HG02642 (cell line): ENCODE measurements at regions not wholly inside any gene's neighbourhood (a gene's known extent, or its start where the extent isn't known, plus 50 kb on each side); places are given as distances from the start of the nearest gene placed in this dataset.
"Not testable (repeated sequence)": the region's sequence is repeated elsewhere in the genome, so short reads cannot be mapped to it uniquely, and the experiment has no call there.

Experiments used
- ATAC-seq: cut with Tn5 transposase; IDR thresholded peaks from one replicate; pipeline ENCODE4 v1.9.1; 2021; ENCODE audit warnings: mild to moderate bottlenecking; ENCODE audit not compliant: unreplicated experiment, poor library complexity

DNA sequence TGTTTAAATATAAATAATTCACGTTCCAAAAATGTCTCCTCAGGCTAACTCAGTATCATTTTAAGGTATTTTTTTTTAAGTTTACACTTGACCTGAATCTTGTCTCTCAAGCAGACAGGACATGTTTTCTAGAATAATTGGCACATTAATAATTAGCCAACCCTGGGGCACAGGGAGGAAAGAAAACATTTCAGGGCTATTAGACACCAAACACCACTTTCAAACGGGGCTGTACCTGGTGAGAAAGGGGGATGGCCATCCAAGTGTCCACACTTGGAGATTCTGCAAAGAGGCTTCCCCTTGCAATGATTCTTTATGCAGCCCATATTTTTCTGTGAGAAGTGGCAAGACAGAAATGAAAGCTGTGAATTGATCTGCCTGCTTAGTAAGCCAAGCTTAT lies 560.8 kb downstream of the CD109 start:
- no peak for ATAC-seq

DNA sequence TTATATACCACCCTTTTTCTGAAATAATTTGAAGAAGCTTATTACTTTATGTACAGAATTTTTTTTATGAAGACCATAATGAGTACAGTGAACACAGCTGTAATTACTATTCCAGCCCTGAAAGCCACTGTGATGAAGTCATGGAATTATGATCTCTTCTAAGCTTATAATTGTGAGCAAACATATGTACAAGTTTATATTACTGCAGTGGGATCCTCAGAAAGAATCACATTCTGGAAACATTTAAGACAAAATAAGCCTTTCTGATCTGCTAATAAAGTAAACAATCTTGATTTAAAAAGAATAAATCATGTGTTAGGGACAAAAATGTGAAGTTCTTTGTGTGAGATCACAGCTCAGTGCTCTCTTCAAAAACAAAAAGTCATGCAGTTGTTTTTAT lies 560.4 kb downstream of the CD109 start:
- ATAC-seq = no peak

DNA sequence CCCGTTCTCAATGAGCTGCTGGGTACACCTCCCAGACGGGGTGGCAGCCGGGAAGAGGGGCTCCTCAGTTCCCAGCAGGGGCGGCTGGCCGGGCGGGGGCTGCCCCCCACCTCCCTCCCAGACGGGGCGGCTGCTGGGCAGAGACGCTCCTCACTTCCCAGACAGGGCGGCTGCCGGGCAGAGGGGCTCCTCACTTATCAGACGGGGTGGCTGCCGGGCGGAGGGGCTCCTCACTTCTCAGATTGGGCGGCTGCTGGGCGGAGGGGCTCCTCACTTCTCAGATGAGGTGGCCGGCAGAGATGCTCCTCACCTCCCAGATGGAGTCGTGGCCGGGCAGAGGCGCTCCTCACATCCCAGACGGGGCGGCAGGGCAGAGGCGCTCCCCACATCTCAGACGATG lies 559.0 kb downstream of the CD109 start:
- ATAC-seq = not testable (repeated sequence)

DNA sequence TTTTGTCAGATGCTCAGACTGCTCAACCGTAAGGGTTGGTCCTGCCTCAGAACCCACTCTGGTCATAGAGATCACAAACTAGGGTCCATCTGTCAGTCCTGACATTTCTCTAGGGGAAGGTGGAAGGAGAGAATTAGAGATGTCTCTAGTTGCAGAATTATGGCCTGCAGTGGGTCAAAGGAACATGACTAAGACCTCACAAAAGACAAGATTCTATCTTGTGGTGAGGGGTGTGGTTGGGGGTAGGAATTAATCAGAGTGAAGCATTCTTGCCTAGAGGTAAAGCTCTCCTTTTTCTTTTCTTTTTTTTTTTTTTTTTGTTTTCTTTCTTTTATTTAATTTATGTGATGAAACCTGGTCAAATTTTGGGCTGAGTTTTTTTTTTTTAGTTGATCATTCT lies 558.1 kb downstream of the CD109 start:
- ATAC-seq = not testable (repeated sequence)

DNA sequence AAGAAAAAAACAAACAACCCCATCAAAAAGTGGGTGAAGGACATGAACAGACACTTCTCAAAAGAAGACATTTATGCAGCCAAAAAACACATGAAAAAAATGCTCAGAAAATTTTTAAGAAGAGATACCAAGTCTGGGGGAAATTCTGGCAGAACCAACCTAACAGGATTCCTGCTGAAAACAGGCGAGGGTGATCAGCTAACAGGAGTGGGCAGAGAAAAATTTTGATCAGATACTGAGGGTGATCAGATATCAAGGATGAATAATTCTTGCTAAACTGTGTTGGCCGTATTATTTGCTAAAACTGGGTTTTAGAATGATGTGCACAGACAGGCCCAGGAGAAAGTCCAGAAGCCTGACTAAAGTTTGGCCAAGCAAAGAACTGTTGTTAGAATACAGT lies 557.3 kb downstream of the CD109 start:
- ATAC-seq = no peak

DNA sequence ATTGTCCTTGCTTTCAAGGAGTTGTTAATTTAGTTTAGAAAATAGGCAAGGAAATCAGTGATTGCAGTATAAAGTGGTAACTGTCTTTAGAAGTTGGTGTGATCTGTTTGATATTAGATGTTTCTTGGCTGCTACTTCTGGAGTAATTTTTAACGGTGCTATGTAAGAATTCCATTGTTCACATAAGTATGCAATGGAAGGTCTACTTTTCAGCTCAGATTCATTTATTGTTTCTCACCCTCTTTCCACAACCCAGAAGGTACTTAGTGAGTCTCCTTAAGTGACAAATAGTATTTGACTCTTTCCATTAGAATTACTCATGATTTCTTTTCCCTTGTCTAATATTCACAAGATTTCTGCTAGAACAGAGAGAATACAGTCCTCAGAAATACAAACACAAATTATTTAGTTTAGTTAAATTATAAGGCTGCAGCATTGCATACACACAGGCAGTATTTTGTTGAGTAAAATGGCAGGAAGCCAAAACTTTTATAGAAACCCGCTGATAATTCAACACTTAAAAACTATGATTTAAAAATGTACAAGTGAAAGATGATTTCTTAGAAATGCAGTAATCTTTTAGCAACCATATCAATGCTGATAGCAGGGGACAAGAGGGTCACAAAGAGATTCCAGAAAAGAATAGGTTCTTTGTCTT lies 554.3 kb downstream of the CD109 start:
- ATAC-seq = no peak

DNA sequence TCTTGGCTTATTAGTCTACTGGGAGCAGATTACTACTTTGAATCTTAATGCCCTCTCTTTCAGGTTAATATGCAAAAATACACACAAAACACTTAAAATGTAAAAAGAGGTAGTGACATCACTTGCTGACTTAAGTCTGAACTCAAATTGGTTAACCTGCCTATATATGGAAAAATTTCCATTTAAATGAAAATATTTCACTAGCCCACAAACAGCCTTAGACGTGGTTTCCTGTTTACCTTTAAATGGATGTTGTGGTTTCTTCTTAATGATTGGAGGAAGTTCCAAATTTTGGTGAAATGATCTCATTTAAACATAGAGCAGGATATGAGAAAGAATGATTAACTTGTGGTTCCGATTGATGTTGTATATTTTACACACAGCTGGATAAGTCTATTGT lies 553.7 kb downstream of the CD109 start:
- ATAC-seq = peak; percentile 67

DNA sequence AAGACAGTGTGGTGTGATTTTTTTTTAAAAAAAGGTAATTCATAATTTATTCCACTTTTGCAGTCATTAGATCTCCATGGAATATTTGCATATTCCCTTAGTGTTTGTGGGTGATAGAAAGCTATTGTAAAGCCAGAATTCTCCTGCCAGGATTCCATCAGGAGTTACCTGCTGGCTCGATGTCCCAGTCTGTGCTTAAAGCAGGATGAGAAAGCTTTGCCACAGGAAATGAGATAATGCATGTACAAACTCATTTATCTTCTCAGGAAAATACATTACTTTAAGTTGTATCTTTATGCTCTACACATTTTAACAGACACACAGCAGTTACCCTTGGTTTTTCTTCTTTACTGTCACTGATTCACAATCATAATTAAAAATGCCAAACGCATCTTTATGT lies 553.0 kb downstream of the CD109 start:
- ATAC-seq = no peak

DNA sequence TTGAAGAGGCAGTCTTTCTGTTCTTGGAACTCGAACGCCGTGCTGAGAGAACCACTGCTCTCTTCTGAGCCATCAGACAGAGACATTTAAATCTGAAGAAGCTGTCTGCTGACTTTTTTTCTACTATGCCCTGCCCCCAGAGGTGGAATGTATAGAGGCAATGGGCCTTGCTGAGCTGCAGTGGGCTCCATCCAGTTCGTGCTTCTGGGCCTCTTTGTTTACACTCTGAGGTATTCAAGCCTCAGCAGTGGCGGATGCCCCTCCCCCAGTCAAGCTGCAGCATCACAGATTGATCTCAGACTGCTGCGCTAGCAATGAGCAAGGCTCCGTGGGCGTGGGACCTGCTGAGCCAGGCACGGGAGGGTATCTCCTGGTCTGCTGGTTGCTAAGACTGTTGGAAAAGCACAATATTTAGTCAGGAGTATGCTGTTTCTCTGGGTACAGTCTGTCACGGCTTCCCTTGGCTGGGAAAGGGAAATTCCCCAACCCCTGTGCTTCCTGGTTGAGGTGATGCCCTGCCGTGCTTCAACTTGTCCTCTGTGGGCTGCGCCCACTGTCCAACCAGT lies 526.8 kb downstream of the CD109 start:
- no peak for ATAC-seq

DNA sequence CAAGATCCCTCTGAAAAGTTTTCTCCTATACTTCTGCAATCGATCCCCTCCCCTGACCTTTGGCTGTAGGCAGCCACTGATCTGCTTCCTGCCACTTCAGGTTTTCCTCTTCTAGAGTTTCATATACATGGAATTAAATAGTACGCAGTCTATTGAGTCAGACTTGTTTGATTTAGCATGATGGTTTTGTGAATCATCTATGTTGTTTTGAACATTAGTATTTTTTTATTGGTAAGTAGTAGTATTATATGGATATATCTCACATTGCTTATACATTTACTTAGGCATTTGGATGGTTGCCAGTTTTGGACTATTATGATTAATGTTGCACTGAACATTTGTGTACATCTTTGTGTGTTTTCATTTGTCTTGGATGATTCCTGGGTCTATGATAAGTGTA lies 518.0 kb downstream of the CD109 start:
- no peak for ATAC-seq

DNA sequence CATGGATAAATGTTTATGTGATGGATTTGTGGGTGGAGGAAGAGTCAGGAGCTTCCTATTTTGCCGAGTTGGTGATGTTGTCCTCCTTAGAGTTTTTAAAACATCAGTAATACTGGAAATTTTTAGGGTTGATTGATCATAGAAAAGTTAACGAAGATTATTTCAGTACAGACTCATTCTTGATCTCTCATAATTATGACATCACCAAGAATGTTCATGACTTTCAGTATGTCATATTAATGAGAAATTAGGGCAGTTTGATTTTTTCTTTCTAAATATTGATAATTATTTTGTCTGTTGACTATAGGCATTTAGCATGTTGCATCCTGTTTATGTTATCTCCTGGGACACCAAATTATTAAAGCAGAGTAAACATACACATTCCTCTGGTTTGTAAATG lies 512.2 kb downstream of the CD109 start:
- no peak for ATAC-seq

DNA sequence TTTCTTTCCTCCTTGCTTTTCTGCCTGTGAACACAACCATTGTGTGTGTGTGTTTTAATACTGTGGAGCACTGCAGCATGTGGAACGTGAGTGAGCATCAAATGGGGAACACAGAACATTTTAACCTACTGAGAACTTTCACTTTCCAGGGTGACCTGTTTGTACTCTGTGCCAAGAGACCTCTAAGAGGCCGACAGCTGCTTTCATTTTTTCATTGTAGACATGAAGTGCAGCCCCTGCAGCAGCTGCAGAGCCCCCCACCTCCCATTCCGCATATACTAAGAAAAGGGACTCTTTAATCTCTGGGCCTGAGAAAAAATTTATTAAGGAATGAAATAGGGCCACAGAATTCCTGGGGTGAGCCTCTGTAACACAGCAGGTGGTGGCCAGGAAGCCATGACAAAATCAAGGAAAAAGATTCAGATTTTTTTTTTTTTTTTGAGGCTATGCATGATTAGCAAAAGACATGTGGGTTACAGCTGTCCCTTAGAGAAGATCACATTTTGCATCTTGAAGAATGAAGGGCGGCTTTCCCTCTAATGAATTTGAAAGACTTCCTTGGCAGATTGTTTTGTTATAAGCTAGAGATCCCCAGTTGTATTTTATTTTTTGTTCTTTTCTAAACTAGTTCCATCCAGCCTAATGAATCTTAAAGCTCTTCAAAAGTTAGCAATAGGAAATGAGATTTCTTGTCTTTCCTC lies 503.4 kb downstream of the CD109 start:
- no peak for ATAC-seq

DNA sequence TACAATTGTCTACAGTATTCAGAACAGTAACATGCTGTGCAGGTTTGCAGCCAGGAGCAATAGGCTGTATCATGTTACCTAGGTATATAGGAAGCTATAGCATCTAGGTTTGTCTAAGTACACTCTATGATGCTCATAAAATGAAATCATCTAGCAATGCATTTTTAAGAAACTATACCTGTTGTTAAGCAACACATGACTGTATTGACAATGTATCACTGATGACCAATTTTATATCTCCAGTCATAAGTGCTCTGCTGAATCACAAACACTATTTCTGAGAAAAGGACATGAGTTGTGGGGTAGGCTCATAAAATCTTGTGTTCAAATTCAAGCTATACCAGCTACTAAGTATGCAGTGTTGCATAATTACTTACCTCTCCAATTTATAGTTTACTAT lies 501.3 kb downstream of the CD109 start:
- no peak for ATAC-seq

DNA sequence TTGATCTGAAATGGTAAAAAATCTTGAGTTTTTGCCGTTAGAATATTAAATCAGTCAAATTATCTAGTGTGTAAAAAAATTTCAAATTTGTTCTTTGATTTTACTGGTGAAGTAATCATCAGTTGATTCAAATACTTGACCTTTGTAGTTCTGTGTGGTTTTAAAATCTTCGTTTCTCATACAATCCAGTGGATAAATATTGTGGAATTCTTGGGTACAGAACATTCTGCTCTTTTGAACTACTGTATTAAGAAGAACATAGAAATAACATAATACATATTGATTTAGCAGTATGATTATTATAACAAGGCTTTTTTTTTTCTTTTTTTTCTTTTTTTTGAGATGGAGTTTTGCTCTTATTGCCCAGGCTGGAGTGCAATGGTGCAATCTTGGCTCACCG lies 491.8 kb downstream of the CD109 start:
- ATAC-seq = no peak

DNA sequence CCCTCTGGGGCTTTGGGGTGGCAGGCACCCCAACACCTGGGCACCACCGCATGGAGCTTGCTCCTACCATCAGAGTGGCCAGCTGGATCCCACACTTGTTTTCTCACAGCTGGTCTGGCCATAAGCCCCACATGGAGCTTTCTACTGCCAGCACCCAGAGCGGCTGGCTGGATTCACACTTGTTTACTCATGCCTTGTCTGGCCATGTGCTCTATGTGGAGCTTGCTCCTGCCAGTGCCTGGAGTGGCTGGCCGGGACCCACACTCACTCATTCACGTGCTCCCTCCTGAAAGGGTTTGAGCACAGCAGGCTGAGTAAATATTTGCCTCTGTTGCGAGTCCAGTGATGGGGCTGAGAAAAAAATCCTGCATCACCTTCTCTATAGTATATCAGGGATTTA lies 487.0 kb downstream of the CD109 start:
- ATAC-seq = no peak

DNA sequence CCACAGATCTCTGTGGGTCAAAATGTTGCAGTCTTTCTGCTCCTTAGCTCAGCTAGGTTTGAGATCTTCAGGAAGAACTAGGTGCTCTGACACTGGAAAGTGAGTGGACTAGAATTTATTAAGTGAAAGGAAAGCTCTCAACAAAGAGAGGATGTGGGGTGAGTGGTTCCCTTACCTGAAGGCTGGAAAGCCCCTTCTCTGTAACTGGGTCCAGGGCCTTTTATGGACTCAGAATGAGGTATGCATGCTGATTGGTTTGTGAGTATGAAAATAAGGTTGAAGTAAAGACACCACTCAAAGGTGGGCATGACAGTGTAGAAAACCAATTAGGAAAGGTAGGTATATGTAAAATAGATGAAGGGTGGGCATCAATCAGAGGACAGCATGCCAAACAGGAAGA lies 485.5 kb downstream of the CD109 start:
- ATAC-seq = no peak

DNA sequence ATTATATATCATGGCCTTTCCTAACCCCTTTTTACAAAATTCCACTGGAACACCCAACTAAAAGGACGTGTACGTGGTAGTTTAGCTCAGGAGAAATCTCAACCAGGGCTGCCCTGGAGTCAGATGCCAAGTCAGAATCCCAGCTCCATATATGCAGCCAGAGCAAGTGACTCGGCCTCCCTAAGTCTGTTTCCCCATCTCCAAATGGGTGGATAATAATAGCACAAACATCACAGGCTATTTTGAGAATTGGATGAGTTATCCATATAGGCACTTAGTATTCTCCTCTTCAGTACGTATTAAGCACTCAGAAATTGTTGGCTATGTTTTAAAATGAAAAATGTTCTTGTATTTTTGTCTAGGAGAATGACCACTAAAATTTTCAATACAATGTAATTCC lies 481.5 kb downstream of the CD109 start:
- ATAC-seq = no peak

DNA sequence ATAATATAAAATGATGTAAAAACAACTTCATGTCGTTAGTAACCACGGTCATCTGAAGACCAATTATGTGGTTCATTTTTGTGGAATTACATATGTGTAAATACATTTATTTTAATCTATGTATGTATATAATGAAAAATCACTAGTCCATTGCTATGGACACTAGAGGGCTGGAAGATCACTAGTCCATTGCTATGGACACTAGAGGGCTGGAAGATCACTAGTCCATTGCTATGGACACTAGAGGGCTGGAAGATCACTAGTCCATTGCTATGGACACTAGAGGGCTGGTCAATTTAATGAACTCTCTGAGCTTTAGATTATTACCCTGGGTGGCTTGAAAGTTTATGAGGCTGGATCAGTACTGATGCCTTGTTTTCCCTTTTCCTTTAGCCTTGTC lies 474.5 kb downstream of the CD109 start:
- ATAC-seq = not testable (repeated sequence)

DNA sequence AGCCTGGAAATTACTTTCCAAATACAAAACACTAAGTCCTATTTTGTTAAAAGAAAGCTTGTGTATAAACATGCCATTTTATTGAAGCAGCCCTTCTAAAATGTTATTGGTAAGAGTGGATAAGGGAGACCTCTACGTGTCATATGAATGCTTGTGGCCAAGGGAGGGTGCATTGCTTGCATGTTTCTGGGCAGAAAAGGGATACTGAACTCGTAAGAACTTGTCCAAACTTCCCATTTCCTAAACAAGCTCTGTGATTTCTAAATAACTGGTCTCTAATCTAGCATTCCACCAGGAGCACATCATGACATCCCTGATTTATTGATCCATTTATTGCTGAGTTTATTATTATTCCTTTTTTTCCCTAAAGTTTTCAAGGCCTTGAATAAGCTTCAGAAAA lies 474.1 kb downstream of the CD109 start:
- no peak for ATAC-seq

DNA sequence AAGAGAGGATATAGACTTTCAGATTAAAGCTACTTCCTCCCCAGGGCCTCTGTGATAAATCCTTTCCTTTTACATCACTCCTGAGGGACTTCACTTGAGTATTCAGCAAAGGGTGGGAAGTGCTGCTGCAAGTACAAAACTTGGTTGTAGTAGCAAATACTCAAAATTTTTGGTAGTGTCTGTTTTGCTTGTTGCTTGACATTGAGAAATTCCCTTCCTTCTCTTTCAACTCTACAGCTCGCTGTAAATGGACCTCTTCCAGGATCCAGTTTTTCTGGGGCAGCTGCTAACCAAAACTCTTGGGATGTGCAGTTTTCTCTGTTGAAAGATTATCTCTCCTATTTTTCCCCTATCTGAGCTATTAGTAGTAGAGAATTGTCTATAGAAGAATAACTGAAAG lies 472.0 kb downstream of the CD109 start:
- no peak for ATAC-seq

DNA sequence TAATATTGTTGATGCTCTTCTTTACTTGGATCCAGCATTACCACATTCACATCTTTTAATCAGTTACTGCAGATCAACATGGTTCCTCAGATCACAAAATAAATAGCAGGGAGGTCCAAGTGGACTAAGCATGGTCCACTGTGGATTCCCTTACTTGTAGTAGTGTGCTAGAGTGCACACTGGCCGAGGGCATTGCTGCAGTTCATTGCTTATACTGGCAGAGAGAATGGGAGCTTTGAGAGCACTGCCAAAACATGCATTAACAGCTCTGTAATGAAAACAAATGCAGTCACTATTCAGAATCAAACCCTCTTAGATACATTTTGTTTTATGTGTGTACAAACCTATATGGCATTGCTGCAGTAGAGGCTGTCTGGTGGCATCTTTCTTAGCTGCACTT lies 471.5 kb downstream of the CD109 start:
- no peak for ATAC-seq

DNA sequence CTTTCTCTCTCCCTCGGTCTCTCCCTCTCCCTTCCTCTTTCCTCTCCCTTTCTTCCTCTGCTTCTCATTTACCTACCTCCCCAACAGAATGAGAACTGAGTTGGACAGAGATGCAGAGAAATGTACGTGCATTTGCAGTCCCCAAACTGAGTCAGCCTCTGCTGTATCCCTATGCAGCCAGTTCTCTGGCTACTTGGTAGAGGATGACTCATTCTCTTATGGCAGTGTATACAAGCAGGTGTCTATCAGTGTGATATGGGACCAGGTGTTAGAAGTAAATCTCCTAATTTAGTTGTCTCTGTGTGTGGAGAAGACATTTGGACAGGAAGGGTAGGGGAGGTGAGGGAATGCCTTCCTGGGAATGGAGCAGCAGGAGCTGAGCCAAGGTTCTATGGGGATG lies 470.8 kb downstream of the CD109 start:
- ATAC-seq = no peak
